ENCODE measurements at regions not wholly inside any gene's neighbourhood (a gene's known extent, or its start where the extent isn't known, plus 50 kb on each side); places are given as distances from the start of the nearest gene placed in this dataset.

DNA sequence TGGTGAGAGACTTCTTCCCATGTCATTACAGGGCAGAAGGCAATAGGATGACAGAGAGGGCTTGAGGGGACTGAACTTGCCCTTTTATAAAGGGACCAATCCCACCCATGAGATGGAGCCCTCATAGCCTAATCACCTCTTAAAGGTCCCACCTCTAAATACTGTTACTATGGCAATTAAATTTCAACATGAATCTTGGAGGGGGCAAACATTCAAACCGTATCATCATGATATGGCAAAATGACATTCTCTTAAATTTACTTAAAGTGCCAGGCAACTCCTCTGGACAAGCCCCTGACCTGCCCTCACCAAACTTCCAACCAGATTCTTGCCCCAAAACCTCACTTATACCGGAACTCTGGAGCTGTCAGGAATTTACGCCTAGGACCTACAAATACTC is 100.8 kb upstream of the OR5AK2 start:
- H3K4me2 ChIP-seq (ENCODE audit: low read length), result no peak overlapping the region
- no peak overlapping the region for H3K4me3 ChIP-seq (replicated peaks in 1 of 2; ENCODE audit: low read depth in 1 of 2, low read length in 2 of 2)
- no peaks in the 10 kb centered on the region for H3K4me1 ChIP-seq (ENCODE audit: control insufficient read depth in 1 of 2, insufficient read depth in 2 of 2, low read length in 2 of 2)
- no TSS peak for BruUV-seq (replicated peaks)
- DNase-seq (ENCODE audit: low read depth, low spot score), result no peak
- no peaks in the 10 kb centered on the region for H3K9me2 ChIP-seq (ENCODE audit: insufficient read depth)
- H3K27me3 ChIP-seq (ENCODE audit: insufficient read depth, low read length), result 0 out of 2 replicates have a peak, but pooled peaks cover 6% of the 10 kb centered on the region
- RAD21 ChIA-PET (ENCODE audit: low non-redundant PET in 1 of 2, low total read pairs in 2 of 2, uncharacterized antibody in 2 of 2, unreplicated experiment in 2 of 2), result no interaction called here
- no peak for ATAC-seq
- no peaks in the 10 kb centered on the region for H4K20me1 ChIP-seq (ENCODE audit: insufficient read depth)
- no peaks in the 10 kb centered on the region for H3K9me3 ChIP-seq (ENCODE audit: control insufficient read depth in 1 of 2, insufficient read depth in 1 of 2, low read depth in 1 of 2, low read length in 2 of 2)
- CTCF ChIA-PET, result no interaction called here
- no peak overlapping the region for H2AFZ ChIP-seq (ENCODE audit: low read depth, low read length, poor library complexity, severe bottlenecking)
- intact Hi-C loops (cut with micrococcal nuclease), result no loop called here
- TF ChIP-seq, protein P1, sequence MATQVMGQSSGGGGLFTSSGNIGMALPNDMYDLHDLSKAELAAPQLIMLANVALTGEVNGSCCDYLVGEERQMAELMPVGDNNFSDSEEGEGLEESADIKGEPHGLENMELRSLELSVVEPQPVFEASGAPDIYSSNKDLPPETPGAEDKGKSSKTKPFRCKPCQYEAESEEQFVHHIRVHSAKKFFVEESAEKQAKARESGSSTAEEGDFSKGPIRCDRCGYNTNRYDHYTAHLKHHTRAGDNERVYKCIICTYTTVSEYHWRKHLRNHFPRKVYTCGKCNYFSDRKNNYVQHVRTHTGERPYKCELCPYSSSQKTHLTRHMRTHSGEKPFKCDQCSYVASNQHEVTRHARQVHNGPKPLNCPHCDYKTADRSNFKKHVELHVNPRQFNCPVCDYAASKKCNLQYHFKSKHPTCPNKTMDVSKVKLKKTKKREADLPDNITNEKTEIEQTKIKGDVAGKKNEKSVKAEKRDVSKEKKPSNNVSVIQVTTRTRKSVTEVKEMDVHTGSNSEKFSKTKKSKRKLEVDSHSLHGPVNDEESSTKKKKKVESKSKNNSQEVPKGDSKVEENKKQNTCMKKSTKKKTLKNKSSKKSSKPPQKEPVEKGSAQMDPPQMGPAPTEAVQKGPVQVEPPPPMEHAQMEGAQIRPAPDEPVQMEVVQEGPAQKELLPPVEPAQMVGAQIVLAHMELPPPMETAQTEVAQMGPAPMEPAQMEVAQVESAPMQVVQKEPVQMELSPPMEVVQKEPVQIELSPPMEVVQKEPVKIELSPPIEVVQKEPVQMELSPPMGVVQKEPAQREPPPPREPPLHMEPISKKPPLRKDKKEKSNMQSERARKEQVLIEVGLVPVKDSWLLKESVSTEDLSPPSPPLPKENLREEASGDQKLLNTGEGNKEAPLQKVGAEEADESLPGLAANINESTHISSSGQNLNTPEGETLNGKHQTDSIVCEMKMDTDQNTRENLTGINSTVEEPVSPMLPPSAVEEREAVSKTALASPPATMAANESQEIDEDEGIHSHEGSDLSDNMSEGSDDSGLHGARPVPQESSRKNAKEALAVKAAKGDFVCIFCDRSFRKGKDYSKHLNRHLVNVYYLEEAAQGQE (IDR thresholded peaks at IDR 0.05; ENCODE audit: low read depth), result no peak
- TF ChIP-seq RAD21 (IDR thresholded peaks at IDR 0.05; ENCODE audit: low read depth), result no peak
- TF ChIP-seq, protein P2, sequence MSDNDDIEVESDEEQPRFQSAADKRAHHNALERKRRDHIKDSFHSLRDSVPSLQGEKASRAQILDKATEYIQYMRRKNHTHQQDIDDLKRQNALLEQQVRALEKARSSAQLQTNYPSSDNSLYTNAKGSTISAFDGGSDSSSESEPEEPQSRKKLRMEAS (IDR thresholded peaks at IDR 0.05), result no peak
- TF ChIP-seq, protein P3, sequence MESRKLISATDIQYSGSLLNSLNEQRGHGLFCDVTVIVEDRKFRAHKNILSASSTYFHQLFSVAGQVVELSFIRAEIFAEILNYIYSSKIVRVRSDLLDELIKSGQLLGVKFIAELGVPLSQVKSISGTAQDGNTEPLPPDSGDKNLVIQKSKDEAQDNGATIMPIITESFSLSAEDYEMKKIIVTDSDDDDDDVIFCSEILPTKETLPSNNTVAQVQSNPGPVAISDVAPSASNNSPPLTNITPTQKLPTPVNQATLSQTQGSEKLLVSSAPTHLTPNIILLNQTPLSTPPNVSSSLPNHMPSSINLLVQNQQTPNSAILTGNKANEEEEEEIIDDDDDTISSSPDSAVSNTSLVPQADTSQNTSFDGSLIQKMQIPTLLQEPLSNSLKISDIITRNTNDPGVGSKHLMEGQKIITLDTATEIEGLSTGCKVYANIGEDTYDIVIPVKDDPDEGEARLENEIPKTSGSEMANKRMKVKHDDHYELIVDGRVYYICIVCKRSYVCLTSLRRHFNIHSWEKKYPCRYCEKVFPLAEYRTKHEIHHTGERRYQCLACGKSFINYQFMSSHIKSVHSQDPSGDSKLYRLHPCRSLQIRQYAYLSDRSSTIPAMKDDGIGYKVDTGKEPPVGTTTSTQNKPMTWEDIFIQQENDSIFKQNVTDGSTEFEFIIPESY (IDR thresholded peaks at IDR 0.05; ENCODE audit: extremely low read depth, insufficient replicate concordance, low read length), result no peak
- no peaks in the 10 kb centered on the region for H3K79me2 ChIP-seq (ENCODE audit: insufficient read depth, low read length)
- POLR2A ChIA-PET, result no interaction called here
- no peak overlapping the region for H3K27ac ChIP-seq (ENCODE audit: low read depth, low read length)
- H3K36me3 ChIP-seq (ENCODE audit: control insufficient read depth in 1 of 2, insufficient read depth in 2 of 2, low read length in 2 of 2), result no peaks in the 10 kb centered on the region
- no peak overlapping the region for H3K9ac ChIP-seq (ENCODE audit: low read length)

Measured in HCT116 (cell line).